Pancreas (tissue), 10 donors: ENCODE measurements at regions not wholly inside any gene's neighbourhood (a gene's known extent, or its start where the extent isn't known, plus 50 kb on each side); places are given as distances from the start of the nearest gene placed in this dataset.

ENCODE experiments used
- ATAC-seq, 4 donors: fragments of 200-7000 bp; cut with Tn5 transposase; one replicate each; pipeline versions ENCODE4 v1.8.0 to v1.9.1; 2020; ENCODE audit warnings: mild to moderate bottlenecking in 4 of 4, moderate library complexity in 4 of 4
- DNase-seq, 6 donors: peaks; one replicate each; pipeline ENCODE4 v3.0.0-alpha.2; 2020
- FAIRE-seq: peaks from 2 replicates; lab custom pipeline; 2012; peaks lifted over from hg19 to GRCh38; lab: Jason Lieb, UNC
- H3K27ac ChIP-seq, 4 donors: fragments of 200-600 bp; sonication (generic); 1 replicate in 3 of 4; 2 replicates in 1 of 4; pipeline versions ENCODE4 v1.5.0 to v1.8.0; 2020
- H3K27me3 ChIP-seq, 4 donors: fragments of 200-600 bp; one replicate each; pipeline ENCODE4 v1.8.0; 2021
- H3K36me3 ChIP-seq, 3 donors: fragments of 200-600 bp; sonication (generic) in 1 of 3; one replicate each; pipeline versions ENCODE4 v1.5.0 to v1.8.0; 2020 to 2021
- H3K4me1 ChIP-seq, 3 donors: fragments of 200-600 bp; one replicate each; pipeline ENCODE4 v1.8.0; 2021
- H3K4me3 ChIP-seq, 4 donors: fragments of 200-600 bp; sonication (generic) in 2 of 4; one replicate each; pipeline versions ENCODE4 v1.5.0 to v1.8.0; 2020 to 2021
- H3K9me3 ChIP-seq, 4 donors: fragments of 200-600 bp; one replicate each; pipeline ENCODE4 v1.8.0; 2021
- whole genome bisulfite sequencing, 2 donors: extraction: QIAGEN DNeasy Blood & Tissue Kit; methylation state at CpG; one replicate each; pipeline ENCODE4 v1.1.7; 2013; 5-methylcytosine and 5-hydroxymethylcytosine counted together
- intact Hi-C, 3 donors: fragments of 100-400 bp; cut with DNase I; formaldehyde crosslinking; loops; one replicate each; pipeline versions ENCODE4 v1.11.1 to v1.14.2; 2022
- TF ChIP-seq, protein P1 (sequence below), 4 donors: fragments of 200-600 bp; sonication (generic) in 3 of 4; IDR thresholded peaks; one replicate each; pipeline versions ENCODE4 v1.5.0 to v1.8.0; 2021; ENCODE audit warnings: antibody characterized with exemption in 4 of 4
- donor health status: healthy with polysubstance abuse.
- donor health status: DM: no; HTN: no; CAD: no; lungs with moderate emphysema.
- donor health status: DM: no; HTN: no; CAD: no.
- donor health status: control.
- donor health status: control.
- donor health status: Bipolar disorder and iron deficiency.
- donor health status: DM: yes; HTN: yes; CAD: no.
- donor health status: DM: no; HTN: no; CAD: no.
- donor health status: DM: no; HTN: no; CAD: no.
- donor health status: DM: yes; HTN: yes; CAD: no.

DNA sequence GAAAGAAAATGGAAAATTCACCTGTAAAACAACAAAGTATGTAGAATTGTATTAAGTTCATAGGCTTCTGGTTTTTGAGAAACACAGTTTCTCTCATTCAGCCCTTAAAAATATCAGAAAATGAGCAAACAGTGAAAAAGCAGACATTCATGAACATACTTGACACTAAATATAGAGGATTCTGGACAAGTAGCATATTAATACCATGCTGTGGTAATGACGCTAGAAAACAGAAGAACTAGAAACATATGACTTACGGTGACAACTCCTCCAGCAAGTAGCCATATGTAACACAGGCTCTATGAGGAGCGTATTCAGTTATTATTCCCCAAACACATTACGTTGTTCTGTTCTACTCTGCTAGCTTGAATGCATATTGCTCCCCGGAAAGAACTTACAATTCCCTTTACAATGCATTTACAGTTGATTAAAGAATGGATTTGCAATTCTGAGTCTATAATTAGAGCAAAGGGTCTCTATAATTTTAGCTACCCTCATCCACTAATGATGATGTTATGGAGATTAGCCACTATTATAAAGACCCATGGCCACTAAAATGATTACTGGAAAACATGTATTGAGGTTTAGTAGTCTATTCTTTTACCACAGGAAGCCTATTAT is 672.1 kb downstream of the EFNB2 start:
- TF ChIP-seq, protein P1, sequence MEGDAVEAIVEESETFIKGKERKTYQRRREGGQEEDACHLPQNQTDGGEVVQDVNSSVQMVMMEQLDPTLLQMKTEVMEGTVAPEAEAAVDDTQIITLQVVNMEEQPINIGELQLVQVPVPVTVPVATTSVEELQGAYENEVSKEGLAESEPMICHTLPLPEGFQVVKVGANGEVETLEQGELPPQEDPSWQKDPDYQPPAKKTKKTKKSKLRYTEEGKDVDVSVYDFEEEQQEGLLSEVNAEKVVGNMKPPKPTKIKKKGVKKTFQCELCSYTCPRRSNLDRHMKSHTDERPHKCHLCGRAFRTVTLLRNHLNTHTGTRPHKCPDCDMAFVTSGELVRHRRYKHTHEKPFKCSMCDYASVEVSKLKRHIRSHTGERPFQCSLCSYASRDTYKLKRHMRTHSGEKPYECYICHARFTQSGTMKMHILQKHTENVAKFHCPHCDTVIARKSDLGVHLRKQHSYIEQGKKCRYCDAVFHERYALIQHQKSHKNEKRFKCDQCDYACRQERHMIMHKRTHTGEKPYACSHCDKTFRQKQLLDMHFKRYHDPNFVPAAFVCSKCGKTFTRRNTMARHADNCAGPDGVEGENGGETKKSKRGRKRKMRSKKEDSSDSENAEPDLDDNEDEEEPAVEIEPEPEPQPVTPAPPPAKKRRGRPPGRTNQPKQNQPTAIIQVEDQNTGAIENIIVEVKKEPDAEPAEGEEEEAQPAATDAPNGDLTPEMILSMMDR (IDR thresholded peaks at IDR 0.05): no peak
- no peak for FAIRE-seq
- no peaks in the 10 kb centered on the region for H3K36me3 ChIP-seq
- H3K9me3 ChIP-seq: no peaks in the 10 kb centered on the region
- H3K27ac ChIP-seq: no peak overlapping the region
- no peaks in the 10 kb centered on the region for H3K4me1 ChIP-seq
- DNase-seq: no peak
- intact Hi-C loops: no loop called here
- no peak for ATAC-seq
- H3K27me3 ChIP-seq: no peaks in the 10 kb centered on the region
- no peak overlapping the region for H3K4me3 ChIP-seq
- WGBS, 2 donors: 87 to 90% methylated on average over 5 of the region's 5 CpGs

DNA sequence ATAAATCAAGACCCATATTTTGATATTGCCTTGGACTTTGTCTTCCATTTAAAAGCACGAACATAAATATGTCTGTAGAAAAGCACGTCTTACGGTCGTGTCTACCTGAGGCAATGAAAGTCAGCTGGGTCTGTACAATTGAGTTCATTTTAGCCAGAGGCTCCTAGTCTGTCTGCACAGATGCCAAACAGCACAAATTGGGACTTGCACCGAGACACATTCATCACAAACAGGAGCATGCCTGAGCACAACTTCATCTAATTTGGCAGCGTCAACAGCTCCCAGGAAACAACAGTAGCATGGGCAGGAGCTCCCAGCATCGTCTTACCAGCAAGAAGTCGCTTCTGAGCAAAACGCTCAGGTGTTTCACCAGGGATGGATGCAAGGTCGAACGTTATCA is 687.0 kb downstream of the EFNB2 start:
- TF ChIP-seq, protein P1 (IDR thresholded peaks at IDR 0.05): no peak
- Histone ChIP-seq H3K4me1 (no peaks in the 10 kb centered on the region), H3K9me3 (no peaks in the 10 kb centered on the region), H3K4me3 (no peak overlapping the region), H3K27ac (no peak overlapping the region), H3K36me3 (no peaks in the 10 kb centered on the region), H3K27me3 (no peaks in the 10 kb centered on the region)
- intact Hi-C loops: no loop called here
- FAIRE-seq (no peak), DNase-seq (no peak), ATAC-seq (no peak)
- 74 to 86% methylated on average over 11 of the region's 11 CpGs for WGBS, 2 donors

DNA sequence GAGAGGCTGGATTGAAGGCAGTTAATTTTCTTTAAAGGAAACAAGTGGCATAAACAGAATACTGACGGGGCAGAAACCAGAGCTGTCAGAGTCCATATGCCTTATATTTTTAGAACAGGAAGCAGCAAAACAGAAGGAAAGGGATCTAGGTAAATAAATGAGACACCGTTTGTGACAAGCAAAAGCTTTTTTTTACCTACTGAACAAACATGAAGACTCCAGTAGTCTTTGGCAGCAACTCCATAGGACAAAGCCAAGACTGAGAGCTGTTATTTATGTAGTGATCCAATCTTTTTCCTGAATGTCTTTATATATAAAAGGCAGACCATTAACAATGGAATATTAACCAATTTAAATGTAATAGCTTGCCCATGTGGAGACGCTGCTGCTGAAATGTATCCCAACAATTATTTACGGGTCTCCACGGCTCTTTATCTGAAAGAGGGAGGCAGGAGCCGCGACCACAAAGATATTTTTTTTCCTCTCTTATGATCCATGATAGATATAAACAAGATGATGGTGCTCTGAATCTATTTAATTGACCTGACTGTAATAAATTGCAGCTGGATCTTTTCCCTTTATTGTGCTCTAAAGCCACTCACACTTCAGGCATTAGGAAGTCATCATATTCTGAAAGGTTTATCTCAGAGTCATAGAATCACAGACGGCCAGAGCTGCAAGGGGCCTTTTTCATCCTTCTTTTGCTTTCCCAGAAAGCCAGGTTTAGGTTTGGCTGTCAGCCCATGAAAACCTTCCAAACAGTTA is 687.8 kb downstream of the EFNB2 start:
- H3K27me3 ChIP-seq: no peaks in the 10 kb centered on the region
- no peaks in the 10 kb centered on the region for H3K4me1 ChIP-seq
- ATAC-seq: no peak
- no peak overlapping the region for H3K4me3 ChIP-seq
- WGBS, 2 donors: 36 to 37% methylated on average over 8 of the region's 8 CpGs
- no peak for DNase-seq
- no peak for FAIRE-seq
- no peaks in the 10 kb centered on the region for H3K9me3 ChIP-seq
- TF ChIP-seq, protein P1 (IDR thresholded peaks at IDR 0.05): no peak
- intact Hi-C loops: no loop called here
- no peaks in the 10 kb centered on the region for H3K36me3 ChIP-seq
- no peak overlapping the region for H3K27ac ChIP-seq

GRCh38 chr13:105846923-105847322 is 688.5 kb downstream of the EFNB2 start:
- H3K27ac ChIP-seq: no peak overlapping the region
- H3K4me1 ChIP-seq: no peaks in the 10 kb centered on the region
- H3K36me3 ChIP-seq: no peaks in the 10 kb centered on the region
- no peak for ATAC-seq
- H3K4me3 ChIP-seq: no peak overlapping the region
- no peaks in the 10 kb centered on the region for H3K9me3 ChIP-seq
- FAIRE-seq: no peak
- intact Hi-C loops: no loop called here
- no peak for DNase-seq
- TF ChIP-seq, protein P1 (IDR thresholded peaks at IDR 0.05): no peak
- H3K27me3 ChIP-seq: no peaks in the 10 kb centered on the region
- WGBS, 2 donors: 71 to 79% methylated on average over 1 of the region's 1 CpG

GRCh38 chr13:105841286-105841685 is 694.2 kb downstream of the EFNB2 start:
- DNase-seq (no peak), FAIRE-seq (no peak), ATAC-seq (no peak)
- no peaks in the 10 kb centered on the region for H3K36me3 ChIP-seq
- 75 to 77% methylated on average over 3 of the region's 3 CpGs for WGBS, 2 donors
- intact Hi-C loops: no loop called here
- H3K27me3 ChIP-seq: no peaks in the 10 kb centered on the region
- no peaks in the 10 kb centered on the region for H3K9me3 ChIP-seq
- TF ChIP-seq, protein P1 (IDR thresholded peaks at IDR 0.05): no peak
- H3K27ac ChIP-seq: no peak overlapping the region
- no peaks in the 10 kb centered on the region for H3K4me1 ChIP-seq
- no peak overlapping the region for H3K4me3 ChIP-seq
